OCI-LY1 (cell line): ENCODE measurements at regions not wholly inside any gene's neighbourhood (a gene's known extent, or its start where the extent isn't known, plus 50 kb on each side); places are given as distances from the start of the nearest gene placed in this dataset.

Experiments used
- CTCF ChIP-seq: fragments of 200-600 bp; sonication (generic), shearing (Covaris generic); IDR thresholded peaks from 2 replicates; pipeline ENCODE4 v1.5.1; 2017; ENCODE audit warnings: mild to moderate bottlenecking, antibody characterized with exemption, low read length, moderate library complexity, mixed read lengths
- EZH2 ChIP-seq: fragments of 200-600 bp; sonication (generic), shearing (Covaris generic); IDR thresholded peaks from 2 replicates; pipeline ENCODE4 v1.8.0; 2017; ENCODE audit warnings: borderline replicate concordance, mixed run types, mild to moderate bottlenecking, antibody characterized with exemption, low read length, moderate library complexity, mixed read lengths

- TF ChIP-seq EZH2 (no peak), CTCF (no peak)
Observed at GRCh38 chr5:67896311-67896929, 319.1 kb upstream of the PIK3R1 start.
